ENCODE measurements at regions not wholly inside any gene's neighbourhood (a gene's known extent, or its start where the extent isn't known, plus 50 kb on each side); places are given as distances from the start of the nearest gene placed in this dataset.

DNA sequence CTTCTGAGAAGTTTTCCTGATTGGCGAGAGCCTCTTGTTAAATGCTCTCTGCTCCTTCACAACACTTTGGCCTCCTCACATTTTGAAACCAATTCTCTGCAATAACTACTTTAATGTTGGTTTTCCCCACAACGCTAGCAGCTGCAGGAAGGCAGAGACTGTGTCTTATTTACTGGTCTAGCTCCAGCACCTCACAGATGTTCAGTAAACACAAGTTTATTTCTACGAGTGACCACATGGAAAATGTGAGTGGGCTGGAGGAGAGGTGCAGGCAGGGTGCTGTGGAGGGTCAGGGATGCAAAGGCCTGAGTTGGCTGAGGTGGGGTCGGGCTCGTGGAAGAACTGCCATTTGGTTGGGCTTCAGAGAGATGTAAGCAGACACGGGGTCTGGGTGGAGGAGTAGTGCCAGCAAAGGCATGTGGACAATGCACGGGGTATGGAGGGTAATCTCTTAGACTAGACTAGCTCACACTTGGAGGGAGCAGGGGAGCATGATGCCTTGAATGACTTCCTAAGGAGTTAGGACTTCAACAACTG is 117.4 kb upstream of the RTL1 start:
- TF ChIP-seq, protein P1, sequence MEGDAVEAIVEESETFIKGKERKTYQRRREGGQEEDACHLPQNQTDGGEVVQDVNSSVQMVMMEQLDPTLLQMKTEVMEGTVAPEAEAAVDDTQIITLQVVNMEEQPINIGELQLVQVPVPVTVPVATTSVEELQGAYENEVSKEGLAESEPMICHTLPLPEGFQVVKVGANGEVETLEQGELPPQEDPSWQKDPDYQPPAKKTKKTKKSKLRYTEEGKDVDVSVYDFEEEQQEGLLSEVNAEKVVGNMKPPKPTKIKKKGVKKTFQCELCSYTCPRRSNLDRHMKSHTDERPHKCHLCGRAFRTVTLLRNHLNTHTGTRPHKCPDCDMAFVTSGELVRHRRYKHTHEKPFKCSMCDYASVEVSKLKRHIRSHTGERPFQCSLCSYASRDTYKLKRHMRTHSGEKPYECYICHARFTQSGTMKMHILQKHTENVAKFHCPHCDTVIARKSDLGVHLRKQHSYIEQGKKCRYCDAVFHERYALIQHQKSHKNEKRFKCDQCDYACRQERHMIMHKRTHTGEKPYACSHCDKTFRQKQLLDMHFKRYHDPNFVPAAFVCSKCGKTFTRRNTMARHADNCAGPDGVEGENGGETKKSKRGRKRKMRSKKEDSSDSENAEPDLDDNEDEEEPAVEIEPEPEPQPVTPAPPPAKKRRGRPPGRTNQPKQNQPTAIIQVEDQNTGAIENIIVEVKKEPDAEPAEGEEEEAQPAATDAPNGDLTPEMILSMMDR (IDR thresholded peaks at IDR 0.05): no peak
- no peak for TF ChIP-seq POLR2A (IDR thresholded peaks at IDR 0.05)
- DNase-seq (ENCODE audit: low spot score in 2 of 2): peak in 1 of 2 donors; percentile 42
- intact Hi-C loops (cut with DNase I; ENCODE audit: low total_unique reads): no loop called here
- no peak overlapping the region for H3K4me3 ChIP-seq (ENCODE audit: low read depth, poor library complexity, severe bottlenecking)
- 81 to 84% methylated on average over 7 of the region's 7 CpGs for WGBS, 2 donors

DNA sequence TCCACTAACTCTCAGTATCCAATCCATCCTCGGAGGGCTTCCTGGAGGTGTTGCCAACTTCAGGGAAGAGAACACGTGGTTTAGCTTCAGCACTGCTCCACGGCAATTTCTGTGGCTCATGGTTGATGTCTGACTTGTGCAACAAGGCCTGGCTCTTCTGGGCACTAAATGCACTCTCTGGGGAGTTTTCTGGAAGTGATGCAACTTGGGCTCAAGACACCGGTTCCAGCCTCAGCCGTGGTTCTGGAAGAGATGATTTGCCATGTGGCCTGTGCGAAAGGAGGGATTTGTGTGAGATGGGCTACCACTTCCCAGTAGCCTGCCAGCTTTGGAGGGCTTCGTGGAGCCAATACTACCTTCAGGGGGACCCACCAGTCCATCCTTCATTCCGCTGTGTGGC is 118.6 kb upstream of the RTL1 start:
- H3K4me3 ChIP-seq (ENCODE audit: low read depth, poor library complexity, severe bottlenecking): no peak overlapping the region
- intact Hi-C loops (cut with DNase I; ENCODE audit: low total_unique reads): no loop called here
- 86 to 87% methylated on average over 8 of the region's 8 CpGs for WGBS, 2 donors
- DNase-seq (ENCODE audit: low spot score in 2 of 2): peak in 1 of 2 donors; percentile 36
- TF ChIP-seq, protein P1 (IDR thresholded peaks at IDR 0.05): no peak
- no peak for TF ChIP-seq POLR2A (IDR thresholded peaks at IDR 0.05)

DNA sequence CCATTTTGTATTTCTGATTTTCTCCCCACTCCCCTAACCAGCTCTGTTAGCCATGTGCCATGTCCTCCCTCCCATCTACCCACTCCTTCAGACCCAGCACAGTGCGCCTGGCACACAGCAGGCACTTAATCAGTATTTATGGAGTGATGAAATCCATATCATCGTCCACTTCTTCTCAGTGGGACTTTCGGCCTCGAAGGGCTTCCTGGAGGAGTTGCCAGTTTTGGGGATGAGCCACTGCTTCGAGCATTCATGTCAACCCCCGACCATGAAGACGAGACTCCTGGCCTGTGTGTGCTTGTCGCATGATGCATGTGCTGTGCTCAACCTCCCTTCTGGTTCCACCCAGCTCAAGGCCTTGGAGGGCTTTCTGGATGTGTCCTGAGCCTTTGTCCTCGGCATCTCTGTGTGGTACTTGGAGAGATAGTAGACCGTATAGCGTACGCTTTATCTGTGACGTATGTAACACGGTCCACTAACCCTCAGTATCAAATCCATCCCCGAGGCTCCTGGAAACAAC is 119.5 kb upstream of the RTL1 start:
- H3K4me3 ChIP-seq (ENCODE audit: low read depth, poor library complexity, severe bottlenecking): no peak overlapping the region
- intact Hi-C loops (cut with DNase I; ENCODE audit: low total_unique reads): no loop called here
- no peak for TF ChIP-seq POLR2A (IDR thresholded peaks at IDR 0.05)
- TF ChIP-seq, protein P1 (IDR thresholded peaks at IDR 0.05): no peak
- WGBS, 2 donors: 90 to 92% methylated on average over 15 of the region's 15 CpGs
- peak in 1 of 2 donors; percentile 69 for DNase-seq (ENCODE audit: low spot score in 2 of 2)

DNA sequence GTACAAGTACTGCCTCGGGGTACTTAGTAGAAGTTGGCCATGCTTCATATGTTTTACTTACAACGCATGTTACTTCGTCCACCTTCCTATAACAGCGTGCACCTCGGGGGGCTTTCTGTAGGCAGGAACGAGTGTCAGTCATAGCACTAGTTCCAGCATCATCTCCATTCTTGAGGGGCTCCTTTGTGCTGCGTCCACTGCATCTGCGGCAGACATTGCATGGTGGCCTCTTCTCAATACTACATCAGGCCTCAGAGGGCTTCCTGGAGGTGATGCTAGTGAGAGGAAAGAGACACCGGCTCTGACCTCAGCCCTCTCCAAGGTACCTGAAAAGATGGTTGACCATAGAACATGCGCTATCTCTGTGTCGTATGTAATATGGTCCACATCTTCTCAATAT is 121.2 kb upstream of the RTL1 start:
- WGBS, 2 donors: 88 to 91% methylated on average over 11 of the region's 11 CpGs
- intact Hi-C loops (cut with DNase I; ENCODE audit: low total_unique reads): no loop called here

DNA sequence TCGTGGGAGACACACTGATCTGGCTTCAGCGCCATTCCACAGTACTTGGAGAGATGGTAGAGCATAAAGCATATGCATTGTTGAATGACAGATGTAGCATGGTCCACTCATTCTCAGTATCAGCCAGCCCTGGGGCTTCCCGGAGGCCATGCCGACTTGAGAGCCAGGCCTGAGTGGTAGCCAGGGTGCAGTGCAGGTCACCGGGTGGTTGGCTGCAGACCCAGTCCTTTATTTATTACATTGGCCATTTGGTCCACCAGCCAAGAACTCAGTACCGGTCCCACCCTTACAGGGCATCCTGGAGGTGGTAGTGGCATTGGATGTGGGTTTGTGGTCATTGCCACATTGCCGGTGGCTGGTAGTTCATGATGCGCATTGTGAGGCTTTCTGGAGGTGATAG is 121.6 kb upstream of the RTL1 start:
- WGBS, 2 donors: 84 to 92% methylated on average over 6 to 8 of the region's 8 CpGs
- TF ChIP-seq, protein P1 (IDR thresholded peaks at IDR 0.05): no peak
- intact Hi-C loops (cut with DNase I; ENCODE audit: low total_unique reads): no loop called here

More for the DNA sequence above, 121.2 kb upstream of the RTL1 start:
- no peak overlapping the region for H3K4me3 ChIP-seq (ENCODE audit: low read depth, poor library complexity, severe bottlenecking)
- TF ChIP-seq, protein P1 (IDR thresholded peaks at IDR 0.05): no peak
- no peak for TF ChIP-seq POLR2A (IDR thresholded peaks at IDR 0.05)
- peak in 1 of 2 donors; percentile 29 for DNase-seq (ENCODE audit: low spot score in 2 of 2)

DNA sequence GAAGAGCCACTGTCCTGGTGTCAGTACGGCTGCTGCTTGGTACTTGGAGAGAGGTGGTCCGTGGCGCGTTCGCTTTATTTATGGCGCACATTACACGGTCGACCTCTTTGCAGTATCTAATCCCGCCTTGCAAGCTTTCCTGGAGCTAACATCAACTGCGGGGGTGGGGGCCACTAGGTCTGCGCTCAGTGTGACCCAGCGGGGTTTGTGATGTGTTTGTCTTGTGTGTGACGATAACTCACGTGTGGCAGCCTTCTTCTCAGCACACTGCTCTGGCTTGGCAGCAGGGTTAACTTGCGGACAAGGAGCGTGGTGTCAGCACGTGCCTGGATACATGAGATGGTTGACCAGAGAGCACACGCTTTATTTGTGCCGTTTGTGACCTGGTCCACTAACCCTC is 122.2 kb upstream of the RTL1 start:
- WGBS, 2 donors: 92 to 94% methylated on average over 19 of the region's 19 CpGs
- TF ChIP-seq POLR2A (IDR thresholded peaks at IDR 0.05): no peak
- TF ChIP-seq, protein P1 (IDR thresholded peaks at IDR 0.05): no peak
- no peak overlapping the region for H3K4me3 ChIP-seq (ENCODE audit: low read depth, poor library complexity, severe bottlenecking)
- DNase-seq (ENCODE audit: low spot score in 2 of 2): peak in 1 of 2 donors; percentile 73
- intact Hi-C loops (cut with DNase I; ENCODE audit: low total_unique reads): no loop called here

More for the DNA sequence above, 121.6 kb upstream of the RTL1 start:
- no peak overlapping the region for H3K4me3 ChIP-seq (ENCODE audit: low read depth, poor library complexity, severe bottlenecking)
- peak in 1 of 2 donors; percentile 65 for DNase-seq (ENCODE audit: low spot score in 2 of 2)
